GM21423 (cell line): ENCODE measurements at regions not wholly inside any gene's neighbourhood (a gene's known extent, or its start where the extent isn't known, plus 50 kb on each side); places are given as distances from the start of the nearest gene placed in this dataset.
"Not testable (repeated sequence)": the region's sequence is repeated elsewhere in the genome, so short reads cannot be mapped to it uniquely, and the experiment has no call there.

Source experiments
- ATAC-seq: cut with Tn5 transposase; IDR thresholded peaks from one replicate; pipeline ENCODE4 v1.9.1; 2021; ENCODE audit warnings: mild to moderate bottlenecking, moderate library complexity; ENCODE audit not compliant: unreplicated experiment

DNA sequence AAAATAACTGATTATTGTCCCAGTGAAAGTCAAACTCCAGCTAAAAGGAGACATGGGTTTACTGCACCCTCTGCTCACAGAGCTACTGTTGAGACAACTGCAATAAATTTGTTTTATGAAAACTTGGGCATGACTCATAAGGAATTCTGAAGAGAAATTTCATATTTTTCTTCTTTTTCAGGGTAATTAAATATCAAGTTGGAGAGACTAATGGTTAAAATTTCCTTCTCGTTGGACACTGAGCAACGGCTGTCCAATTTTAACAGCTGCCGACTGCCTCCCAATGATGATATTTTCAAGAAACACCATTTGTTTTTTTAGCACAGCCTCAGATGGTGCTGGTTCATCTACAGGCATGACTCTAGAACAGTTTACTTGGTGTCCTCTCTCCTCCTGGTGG is 259.2 kb upstream of the RGMB start:
- ATAC-seq, result no peak

DNA sequence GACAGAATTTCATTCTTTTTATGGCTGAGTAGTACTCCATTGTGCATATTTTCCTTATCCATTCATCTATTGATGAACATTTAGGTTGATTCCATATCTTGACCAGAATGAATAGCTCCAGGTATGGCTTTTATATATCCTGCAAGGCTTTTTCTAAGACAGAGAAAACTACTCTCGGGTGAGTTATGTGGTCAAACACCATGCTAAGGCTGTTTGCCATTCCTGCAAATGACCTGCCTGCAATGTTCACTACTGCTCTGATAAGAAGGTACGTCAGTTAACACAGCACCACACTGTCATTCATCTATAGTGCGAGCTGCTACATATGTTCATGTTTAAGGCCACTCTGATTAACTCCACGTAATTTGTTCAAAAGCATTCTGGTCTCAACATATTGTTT is 256.8 kb upstream of the RGMB start:
- no peak for ATAC-seq

DNA sequence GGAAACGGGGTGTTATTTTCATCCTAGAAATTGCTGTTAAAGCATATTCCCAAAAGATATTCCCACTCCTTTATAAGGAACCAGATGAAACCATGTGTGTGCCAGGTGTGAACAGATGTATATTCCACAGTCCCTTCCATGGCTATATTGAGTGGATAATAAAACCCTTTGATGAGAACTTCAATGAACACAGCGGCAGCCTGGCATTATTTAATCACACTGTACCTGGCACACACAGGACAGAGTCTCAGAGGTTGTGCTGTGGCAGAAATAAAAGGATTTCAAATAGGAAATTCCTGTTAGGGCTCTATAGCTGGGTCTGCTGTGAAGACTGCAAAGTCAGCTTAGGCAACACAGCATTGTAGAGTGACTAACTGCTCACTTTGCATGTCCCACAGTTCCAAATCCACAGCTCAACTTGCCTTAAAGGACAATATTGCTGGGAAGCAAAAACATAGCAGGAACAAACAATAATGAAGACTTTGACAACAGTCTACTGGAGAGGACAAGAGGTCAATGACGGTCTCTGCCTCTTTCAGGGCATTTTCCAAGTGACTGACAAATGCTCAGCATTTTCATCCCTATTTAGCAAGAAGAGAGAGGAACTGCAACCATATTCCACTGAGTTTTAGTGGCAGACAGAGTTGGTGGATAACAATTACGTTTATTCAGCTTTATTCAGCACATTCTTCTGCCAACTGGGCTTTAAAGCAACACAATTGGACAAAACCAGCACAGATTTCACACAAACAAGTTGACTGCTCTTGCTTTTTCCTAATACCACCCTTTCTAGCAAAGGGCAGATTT is 255.7 kb upstream of the RGMB start:
- ATAC-seq, result no peak

DNA sequence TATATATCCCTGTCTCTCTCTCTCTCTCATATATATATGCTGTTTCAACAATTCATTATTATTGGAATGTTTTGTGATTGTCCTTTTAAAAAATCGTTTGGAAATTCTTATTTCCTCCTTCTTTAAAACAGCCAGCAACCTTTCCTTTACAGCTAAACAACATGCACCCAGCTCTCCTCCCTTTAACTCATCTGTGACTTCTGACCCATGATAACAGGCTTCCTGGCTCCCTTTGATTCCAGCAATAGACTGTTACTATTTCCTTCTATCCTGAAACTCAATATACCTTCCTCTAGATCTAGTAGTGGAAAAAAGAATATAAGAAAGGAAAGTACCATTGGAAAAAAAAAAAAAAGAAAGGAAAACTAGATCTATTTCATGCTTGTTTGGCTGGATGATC is 254.7 kb upstream of the RGMB start:
- ATAC-seq, result no peak

DNA sequence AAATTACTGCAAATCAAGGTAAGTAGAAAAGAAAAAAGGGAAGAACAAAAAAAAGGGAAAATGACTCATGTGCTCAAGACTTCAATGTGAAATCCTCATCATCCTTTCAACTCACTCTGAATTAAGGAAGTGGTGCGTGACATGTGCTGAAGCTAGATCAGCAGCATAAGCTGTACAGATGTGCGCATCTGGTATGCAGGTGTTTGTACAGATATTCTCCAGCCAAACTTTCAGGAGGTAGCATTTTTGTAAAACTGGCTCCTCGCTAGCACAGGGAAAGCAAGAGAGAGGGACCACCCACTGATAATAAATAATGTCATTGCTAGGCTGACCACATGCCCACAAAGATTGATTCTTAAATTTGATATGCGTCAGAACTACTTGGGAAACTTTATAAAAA is 253.9 kb upstream of the RGMB start:
- no peak for ATAC-seq

DNA sequence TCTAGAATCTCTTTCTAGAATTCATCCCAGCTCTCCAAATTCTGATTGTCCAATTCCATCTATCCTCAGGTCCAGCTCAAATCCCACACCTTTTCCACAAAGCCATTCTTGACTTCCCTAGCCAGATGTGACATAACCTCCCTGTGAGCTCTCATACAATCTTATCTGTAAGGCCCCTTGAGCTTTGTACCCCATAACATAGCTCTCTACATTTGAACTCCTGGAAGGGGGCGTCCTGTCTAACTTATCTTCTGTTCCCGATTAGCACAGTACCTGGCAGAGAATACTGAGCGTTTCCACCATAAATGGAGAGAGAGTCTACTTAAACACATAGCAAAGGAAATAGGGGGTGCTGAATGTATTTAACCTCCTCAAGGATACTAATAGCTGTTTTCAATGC is 251.6 kb upstream of the RGMB start:
- no peak for ATAC-seq

DNA sequence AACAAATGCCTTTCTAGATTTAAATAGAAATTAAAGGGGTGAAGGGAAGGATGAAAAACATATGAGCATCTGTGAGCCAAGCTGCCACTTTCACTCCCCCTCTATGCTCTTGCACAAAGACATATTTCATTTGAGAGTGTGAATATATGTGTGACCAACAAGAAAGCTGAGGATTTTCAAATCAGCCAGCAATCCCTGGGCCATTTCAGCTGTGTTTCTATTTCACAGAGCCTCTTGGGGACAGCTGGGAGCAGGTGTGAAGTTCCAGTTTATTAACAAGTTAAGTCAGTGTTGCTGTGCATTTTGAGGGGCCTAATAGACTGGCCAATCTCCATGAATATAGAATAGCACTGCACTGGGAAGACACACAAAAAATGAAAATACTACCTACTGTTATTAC is 248.7 kb upstream of the RGMB start:
- no peak for ATAC-seq

DNA sequence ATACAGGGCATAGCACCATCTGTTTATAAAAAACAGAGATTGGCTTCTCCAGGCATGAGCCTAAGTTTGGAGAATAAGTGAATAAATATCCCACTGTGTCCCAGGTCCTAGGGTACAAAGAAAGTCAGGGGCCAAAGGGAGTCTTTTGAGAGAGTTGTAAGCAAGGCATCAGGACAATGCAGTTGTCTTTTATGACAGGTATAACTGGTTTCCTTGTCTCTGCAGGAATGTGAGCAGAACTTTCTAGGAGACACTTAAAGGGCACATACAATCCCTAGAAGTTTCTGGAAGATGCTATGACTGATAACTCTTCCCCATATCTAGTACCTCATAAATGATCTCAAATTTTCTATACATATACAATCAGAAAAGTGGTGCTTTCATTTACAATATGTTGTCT is 245.6 kb upstream of the RGMB start:
- ATAC-seq, result no peak

DNA sequence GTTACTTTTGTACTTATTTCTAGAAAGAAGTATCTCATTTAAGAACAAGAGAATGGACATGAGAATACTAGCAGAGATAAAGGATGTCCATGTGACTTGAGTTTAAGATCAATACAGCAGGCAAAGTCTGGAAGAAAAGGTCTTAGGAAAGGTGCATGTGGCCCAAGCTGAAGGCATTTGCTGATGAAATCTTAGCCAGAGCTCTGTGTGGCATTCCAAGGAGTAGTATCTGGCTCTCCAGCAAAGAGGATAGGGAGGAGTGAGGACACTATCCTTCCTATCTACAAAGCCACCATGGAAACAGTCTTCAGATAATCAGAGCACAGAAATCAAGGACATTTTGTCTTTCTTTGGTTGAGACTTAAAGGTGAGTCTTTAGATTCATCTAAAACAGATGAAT is 244.1 kb upstream of the RGMB start:
- ATAC-seq, result no peak

DNA sequence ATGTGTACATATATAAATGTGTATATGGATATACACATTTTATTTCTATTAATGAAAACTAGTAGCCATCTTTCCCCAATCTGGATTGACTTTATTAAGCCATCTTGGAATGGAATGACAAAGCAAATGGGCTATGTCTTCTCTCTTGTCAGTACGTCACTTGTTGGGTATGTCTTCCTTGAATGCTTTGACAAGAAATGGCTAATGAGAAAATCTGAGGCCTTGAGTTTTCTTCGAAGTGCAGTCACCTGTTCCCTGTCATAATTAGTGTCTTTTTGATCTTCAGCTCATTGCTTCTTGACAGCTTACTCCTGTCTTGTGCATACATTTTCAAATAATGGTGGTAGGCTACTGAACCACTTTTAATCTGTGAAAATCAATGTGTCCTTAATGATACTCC is 243.2 kb upstream of the RGMB start:
- ATAC-seq, result no peak

DNA sequence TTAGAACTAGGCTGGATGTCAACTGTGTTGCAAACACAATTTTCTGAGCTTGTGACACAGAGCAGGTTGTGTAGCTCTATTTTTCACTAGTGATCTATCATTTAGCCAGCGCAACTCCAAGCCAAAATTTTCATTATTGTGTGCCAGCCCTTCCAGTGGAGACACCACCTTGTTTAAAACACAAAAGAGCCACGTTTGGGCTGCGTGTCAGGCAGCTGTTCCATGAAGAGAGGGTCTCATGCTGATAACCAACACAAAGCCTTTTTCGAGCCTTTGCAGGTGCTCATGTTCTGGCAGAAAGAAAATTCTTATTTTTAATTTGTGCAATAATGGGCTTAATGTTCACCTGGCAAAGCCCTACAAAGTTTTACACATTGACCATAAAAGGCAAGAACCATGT is 237.6 kb upstream of the RGMB start:
- ATAC-seq, result no peak

DNA sequence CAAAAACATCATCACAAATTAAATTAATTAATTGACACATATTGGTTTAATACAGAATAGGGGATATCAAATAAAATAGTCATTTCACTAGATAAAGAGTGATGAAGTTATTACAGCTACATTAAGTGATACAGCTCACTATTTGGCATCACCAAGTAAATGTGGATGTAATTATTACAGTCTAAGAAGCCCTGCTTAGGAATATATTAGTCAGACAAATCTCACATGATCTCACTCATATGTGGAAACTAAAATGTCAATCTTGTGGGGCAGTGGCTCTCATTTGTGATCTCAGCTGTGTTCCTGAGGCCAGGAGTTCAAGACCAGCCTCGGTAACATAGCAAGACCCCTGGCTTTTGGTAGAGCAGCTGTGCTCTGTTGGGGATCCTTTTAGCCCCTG is 233.4 kb upstream of the RGMB start:
- no peak for ATAC-seq

DNA sequence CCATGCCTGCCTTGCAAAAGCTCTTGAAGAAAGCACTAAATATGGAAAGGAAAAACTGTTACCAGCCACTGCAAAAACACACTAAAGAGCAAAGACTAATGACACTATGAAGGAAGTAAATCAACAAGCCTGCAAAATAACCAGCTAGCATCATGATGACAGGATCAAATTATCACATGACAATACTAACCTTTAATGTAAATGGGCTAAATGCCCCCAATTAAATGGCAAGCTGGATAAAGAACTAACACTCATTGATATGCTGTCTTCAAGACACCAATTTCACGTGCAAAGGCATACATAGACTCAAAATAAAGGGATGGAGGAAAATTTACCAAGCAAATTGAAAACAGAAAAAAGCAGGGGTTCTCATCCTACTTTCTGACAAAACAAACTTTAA is 231.8 kb upstream of the RGMB start:
- no peak for ATAC-seq

DNA sequence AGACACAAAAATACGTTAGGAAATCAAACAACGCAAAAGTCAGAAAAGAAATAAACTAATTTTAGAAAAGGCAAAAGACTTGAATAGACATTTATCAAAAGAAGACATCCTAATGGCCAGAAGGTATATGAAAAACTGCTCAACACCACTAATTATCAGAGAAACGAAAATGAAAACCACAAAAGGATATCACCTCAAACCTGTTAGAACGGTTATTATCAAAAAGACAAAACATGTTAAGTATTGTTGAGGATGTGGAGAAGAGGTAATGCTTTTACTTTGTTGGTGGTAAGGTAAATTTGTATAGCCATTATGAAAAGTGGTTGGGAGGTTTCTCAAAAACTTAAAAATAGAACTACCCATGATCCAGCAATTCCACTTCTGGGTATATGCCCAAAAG is 230.0 kb upstream of the RGMB start:
- no peak for ATAC-seq

DNA sequence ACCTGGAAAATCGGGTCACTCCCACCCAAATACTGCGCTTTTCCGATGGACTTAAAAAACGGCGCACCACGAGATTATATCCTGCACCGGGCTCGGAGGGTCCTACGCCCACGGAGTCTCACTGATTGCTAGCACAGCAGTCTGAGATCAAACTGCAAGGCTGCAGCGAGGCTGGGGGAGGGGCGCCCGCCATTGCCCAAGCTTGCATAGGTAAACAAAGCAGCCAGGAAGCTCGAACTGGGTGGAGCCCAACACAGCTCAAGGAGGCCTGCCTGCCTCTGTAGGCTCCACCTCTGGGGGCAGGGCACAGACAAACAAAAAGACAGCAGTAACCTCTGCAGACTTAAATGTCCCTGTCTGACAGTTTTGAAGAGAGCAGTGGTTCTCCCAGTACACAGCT is 226.5 kb upstream of the RGMB start:
- not testable (repeated sequence) for ATAC-seq

DNA sequence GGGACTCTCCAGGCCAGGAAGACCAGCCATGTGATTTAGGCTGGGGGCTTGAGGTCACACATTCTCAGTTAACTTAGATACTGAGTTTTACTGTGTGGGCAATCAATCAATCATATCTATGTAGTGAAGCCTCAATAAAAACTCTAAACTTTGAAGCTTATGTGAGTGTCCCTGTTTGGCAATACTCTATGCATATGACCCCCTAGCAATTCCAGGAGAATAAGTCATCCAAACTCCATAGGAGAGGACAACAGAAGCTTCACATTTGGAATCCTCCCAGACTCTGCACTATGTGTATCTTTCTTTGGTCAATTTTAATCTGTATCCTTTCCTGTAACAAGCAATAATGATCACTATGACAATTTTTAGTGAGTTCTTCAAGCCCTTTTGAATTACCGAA is 216.8 kb upstream of the RGMB start:
- ATAC-seq, result no peak

DNA sequence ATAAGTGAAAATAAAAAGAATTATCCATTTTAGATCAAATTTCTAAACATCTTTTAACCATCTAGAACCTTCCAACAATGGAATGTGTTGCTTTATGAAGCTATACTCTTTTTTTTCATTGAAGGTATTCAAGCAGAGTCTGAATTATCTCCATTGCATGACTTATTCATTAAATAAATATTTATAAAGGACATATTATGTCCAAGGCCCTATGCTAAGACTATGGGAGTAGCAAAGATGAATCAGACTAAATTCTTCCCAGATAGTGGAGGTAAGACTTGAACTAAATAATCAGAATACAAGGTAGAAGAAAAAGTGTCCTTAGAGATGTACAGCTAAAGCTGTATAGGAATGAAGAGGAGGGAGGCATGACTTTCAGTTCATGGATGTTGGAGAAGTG is 215.5 kb upstream of the RGMB start:
- no peak for ATAC-seq

DNA sequence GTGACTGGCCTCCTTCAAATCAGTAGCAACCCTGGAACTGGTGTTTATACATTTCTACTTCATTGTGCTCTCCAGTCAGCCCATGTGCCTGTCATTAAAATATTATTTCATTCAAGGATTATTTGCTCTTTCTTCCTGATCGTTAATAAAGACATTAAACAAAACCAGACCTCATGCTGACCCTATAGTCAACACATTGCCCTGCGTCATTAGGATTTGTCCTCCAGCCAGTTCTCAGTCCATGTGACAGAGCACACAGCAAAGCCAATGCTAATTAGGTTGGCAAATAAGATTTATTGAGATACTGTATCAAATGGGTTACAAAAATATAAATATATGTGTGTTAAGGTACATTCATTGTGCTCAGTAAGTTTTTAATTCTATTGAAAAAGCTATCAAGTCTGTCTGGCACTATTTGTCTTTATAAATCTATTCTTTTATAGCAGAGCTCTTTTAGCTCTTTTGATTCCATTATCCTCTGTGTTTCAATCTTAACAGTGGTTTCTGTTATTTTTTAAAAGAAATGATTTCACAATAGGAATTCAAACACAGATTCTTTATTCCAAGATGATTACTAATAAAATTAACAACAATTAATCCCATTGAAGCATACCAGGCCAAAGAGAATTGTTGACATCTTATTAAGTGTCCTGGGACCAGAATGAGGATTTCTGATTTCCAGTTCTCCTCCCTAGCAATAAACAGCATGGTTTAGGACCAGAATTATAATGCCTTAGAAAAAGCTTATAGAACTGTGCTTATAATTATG is 209.4 kb upstream of the RGMB start:
- no peak for ATAC-seq

DNA sequence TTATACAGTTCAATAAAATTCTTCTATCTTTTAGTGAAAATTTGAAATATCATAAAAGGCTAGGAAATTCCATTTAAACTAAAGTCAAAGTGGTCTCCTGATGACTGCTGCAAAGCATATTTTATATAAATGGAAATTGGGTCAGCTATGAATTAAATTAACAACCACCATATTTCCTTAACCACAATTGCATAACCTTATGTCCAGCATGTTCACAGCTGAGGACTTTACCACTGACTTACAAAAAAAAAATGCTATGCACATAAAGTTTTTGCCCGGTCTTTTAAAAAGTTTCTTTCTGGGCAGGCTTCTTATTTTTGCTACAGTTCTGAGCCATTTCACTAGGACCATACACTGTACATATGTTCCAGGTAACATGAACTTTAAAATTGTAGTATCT is 208.6 kb upstream of the RGMB start:
- ATAC-seq, result no peak

DNA sequence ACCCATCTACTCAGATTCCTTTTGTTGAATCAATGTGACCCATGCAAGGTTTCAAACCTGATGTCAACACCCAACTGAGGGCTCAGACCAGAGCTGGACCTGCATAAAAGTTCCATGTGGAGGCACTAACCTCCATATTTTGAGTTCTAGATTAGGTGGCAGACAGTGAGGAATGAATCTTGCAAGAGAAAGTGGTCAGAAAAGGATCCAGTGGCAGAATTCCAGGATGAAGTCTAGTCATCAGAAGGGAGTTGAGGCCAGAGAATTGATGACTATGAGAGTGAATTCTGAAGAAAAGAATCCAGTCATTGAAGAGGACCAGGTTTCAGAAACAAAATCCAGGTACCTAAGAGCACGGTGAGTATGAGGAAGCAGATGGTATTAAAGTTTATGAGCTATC is 205.1 kb upstream of the RGMB start:
- ATAC-seq, result no peak

DNA sequence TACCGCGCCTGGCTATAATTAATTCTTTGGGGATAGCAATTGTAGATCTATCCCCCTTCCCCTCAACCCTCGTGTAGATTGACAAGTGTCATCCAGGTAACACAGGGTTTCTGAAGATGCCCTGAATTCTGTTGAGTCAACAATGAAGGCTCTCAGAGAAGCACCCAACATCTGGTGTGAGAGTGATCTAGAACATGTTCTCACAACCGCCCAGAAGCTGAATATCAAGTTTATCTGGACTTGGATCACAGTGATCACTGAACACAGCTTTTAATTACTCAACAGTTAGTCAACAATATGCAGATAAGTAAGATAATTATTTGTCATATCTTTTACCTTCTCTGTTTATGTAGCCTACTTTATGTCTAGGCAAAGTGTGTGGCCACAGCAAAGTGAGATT is 204.2 kb upstream of the RGMB start:
- no peak for ATAC-seq

DNA sequence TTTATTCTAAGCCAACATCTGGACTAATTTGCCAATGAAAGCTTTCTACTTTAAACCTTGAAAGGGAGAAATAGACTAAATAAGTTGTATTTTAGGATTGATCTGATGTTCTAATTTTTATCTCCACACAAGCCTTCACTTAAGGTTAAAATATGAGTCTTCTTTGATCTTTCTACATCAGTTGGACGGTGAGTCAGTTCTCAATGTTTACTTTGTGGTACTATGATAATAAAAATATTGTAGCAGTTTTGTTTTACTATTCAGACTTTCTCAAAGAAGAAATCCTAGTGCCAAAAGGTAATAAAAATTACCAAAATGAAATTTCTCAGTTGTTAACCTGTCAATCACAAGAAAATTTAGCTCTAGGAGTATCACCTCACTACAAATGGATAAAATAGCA is 203.5 kb upstream of the RGMB start:
- ATAC-seq, result no peak
